SK-N-MC (cell line): ENCODE measurements at regions not wholly inside any gene's neighbourhood (a gene's known extent, or its start where the extent isn't known, plus 50 kb on each side); places are given as distances from the start of the nearest gene placed in this dataset.

Experiments used
- EZH2 ChIP-seq: fragments of 200-600 bp; sonication (generic); IDR thresholded peaks from one replicate; pipeline ENCODE4 v1.6.1; 2017; ENCODE audit warnings: antibody characterized with exemption
- POLR2AphosphoS5 ChIP-seq: IDR thresholded peaks from 2 replicates; pipeline ENCODE4 v1.6.1; 2012; ENCODE audit warnings: mild to moderate bottlenecking, low read depth, low read length, borderline replicate concordance

GRCh38 chr4:13980317-13981310 lies 353.1 kb upstream of the BOD1L1 start:
- no peak for TF ChIP-seq POLR2AphosphoS5
- no peak for TF ChIP-seq EZH2
